HG02840 (cell line): ENCODE measurements at regions not wholly inside any gene's neighbourhood (a gene's known extent, or its start where the extent isn't known, plus 50 kb on each side); places are given as distances from the start of the nearest gene placed in this dataset.
"Not testable (repeated sequence)": the region's sequence is repeated elsewhere in the genome, so short reads cannot be mapped to it uniquely, and the experiment has no call there.

Experiments used
- ATAC-seq: cut with Tn5 transposase; IDR thresholded peaks from one replicate; pipeline ENCODE4 v1.9.1; 2021; ENCODE audit warnings: mild to moderate bottlenecking, moderate library complexity, moderate number of reproducible peaks; ENCODE audit not compliant: unreplicated experiment, low FRiP score

DNA sequence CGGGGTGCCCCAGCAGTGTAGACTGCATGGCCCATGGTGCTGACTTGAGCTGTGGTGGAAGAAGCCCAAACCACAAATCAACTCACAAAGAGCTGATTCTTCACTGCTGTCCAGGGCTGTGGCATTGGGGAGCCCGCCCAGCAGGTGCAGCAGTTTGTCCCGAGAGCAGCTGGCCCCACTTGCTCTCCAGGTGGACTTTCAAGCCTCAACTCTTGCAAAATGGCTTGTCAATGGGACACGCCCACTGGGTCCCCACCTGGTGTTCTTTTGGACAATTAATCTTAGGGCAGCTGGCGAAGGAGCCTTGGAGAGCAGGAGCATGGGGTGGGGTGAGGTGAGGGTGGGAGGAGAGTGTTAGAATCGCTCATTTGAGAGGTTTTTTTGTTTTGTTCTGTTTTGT is 117.9 kb downstream of the MYCN start:
- no peak for ATAC-seq

DNA sequence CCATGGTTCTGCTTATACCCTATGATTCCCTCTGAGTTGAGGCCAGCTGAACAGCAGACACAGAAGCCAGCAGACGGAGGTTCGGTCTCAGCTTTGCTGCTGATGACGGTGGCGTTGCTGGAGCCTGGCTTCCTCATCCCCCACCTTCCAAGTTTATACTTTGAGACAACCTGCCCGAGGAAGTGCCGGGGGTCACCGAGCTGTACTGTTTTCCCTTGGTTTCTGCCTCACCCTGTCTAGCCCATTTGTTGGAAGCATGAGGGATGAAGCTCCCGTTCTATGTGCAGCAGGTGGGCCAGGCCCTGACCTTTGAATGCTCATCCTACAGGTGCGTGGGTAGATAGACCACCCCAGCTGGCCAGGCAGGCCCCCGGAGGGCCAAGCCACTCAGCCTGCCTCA is 117.3 kb downstream of the MYCN start:
- no peak for ATAC-seq

GRCh38 chr2:16055848-16056580 is 115.7 kb downstream of the MYCN start:
- no peak for ATAC-seq

DNA sequence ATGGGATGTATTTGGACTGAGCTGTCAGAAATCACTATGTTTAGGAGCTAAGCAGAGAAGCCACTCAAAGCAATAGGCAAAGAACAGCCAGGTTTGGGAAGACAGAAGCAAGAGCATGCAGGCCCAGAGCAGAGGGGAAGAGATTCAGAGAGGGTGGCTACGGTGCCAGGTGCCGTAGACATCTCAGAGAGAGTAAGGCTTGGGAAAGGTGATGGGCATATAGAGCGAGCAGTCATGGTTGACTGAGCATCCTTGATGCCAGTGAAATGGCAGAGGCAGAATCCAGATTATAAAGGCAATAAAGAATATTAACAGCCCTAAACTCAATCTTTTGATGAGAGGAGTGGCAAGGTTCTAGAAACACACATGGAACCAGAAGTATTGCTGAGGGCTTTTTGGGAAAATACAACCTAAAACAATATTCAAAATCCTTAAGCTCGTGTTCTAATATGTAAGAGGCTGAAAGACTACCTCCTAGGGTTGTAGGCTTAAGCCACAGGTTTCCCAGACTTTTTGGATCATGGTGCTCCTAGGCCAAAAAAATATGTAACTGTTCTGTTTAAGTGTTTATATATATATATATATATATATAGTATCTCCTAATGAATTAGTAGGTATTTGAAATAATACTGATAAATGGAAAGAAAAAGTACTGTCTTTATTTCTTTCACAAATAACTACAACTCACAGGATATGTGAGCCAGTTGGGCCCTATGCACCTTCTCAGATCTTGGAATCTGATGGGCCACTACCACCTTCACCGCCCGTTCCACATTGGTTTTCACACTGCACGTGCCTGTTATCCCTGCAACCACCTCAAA is 113.3 kb downstream of the MYCN start:
- no peak for ATAC-seq

GRCh38 chr2:16052571-16053052 is 112.3 kb downstream of the MYCN start:
- not testable (repeated sequence) for ATAC-seq

- no peak for ATAC-seq
Observed at GRCh38 chr2:16051841-16052564, 111.7 kb downstream of the MYCN start.

DNA sequence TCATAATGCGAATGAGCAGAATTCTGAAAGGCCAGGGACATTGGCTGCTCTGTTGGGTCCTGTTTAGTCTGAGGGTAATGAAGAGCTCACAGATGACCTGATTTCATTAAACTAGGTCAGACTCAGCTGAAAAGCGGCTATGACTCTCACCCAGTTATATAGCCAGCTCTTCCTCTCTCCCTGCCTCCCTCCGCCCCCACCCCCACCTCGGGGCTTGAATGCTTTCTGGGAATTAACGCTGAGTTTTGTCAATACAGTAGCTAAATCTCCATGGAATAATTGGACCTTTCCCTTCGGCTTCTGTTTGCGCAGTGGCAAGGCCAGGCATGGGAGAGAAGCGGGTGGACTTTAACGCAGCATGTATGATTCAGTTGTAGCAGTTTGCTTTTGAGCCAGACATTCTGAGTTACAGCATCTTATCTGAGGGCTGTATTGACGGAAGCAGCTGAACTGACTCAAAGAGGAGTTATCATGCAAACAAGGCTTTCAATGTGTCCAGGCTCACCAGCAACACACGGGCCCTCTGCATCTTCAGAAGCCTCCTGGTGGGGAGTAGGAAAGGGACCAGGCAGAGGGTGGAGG is 110.6 kb downstream of the MYCN start:
- ATAC-seq, result no peak

- ATAC-seq, result no peak
Observed at GRCh38 chr2:16050261-16050907, 110.0 kb downstream of the MYCN start.

GRCh38 chr2:16049406-16049805 is 109.1 kb downstream of the MYCN start:
- no peak for ATAC-seq

DNA sequence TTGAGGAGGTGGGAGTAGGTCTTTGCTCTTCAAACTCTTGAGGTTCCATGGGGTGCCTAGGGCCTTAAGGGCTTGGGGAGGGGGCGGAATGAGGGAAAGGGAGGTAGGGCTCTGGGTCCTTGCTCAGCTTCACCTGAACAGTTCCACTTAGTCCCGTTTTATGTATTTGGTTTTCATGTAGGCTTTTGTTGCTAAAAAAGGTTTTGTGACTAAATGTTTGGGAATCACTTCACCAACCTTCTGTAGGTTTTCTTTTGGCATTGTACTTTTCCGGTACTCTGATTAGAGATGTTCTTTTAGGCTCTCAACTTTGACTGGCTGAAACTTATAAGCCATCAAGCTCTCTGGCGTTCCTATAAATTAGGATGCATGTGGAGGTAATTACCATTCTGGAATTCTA is 108.1 kb downstream of the MYCN start:
- no peak for ATAC-seq

DNA sequence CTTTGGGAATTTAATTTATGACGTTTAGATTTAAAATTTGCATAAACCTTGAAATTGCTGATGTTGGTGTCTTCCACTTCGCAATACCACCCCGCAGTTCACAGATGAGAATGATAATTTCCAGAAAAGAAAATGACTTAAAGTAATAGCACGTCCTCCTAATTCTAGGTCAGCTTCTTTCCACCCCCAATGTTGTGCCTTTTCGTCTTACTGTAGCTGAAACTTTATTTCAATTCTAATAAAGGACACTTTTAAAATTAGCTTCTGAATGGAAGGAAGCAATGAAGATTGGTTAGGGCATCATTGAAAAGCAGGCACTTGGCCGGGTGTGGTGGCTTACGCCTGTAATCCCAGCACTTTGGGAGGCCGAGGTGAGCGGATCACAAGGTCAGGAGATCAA is 107.4 kb downstream of the MYCN start:
- no peak for ATAC-seq

DNA sequence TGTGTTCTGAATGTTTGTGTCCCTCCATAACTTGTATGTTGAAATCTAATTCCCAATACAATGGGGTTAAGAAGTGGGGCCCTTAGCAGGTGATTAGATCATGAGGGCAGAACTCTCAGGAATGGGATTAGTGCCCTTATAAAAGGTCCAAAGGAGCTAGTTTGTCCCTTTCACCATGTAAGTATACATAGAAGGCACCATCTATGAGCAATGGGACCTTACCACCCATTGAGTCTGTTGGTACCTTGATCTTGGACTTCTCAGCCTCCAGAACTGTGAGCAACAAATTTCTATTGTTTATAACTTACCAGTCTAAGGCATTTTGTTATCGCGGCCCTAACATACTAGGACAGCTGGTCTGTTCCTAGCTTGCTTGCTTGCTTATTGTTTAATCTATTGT is 106.3 kb downstream of the MYCN start:
- ATAC-seq, result no peak

DNA sequence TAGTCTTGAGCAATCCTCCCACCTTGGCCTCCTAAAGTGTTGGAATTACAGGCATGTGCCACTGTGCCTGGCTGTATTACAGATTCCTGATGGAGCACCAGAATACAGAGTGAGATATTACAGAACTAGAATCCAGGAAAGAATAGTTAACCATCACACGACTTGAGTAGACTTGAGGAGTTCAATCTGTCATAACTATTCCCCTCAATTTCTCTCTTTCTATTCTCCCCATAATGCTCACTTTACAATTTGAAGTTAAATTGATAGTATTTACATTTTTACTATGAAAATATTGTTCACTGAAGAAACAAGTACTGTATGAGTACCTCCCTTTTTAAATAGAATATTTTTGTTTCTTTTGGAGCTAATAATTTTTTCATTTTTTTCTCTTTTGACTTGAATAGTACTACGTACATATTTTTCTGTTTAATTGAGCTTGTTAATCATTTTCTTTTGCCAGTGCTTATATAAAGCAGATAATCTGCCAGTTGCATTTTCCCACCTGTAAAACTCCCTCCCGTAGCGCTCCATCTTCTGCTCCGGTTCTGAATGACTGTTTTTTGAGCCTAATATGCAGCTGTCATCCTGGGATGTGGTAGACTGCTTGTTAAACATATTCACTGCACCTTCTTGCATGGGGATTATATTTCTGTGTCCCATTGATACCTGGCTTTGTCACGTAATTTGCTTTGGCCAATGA is 105.5 kb downstream of the MYCN start:
- no peak for ATAC-seq

- ATAC-seq, result no peak
Observed at GRCh38 chr2:16044946-16045456, 104.7 kb downstream of the MYCN start.

GRCh38 chr2:16043627-16044026 is 103.3 kb downstream of the MYCN start:
- no peak for ATAC-seq

GRCh38 chr2:16043192-16043591 is 102.8 kb downstream of the MYCN start:
- ATAC-seq, result no peak

- ATAC-seq, result no peak
Observed at GRCh38 chr2:16042201-16042700, 101.9 kb downstream of the MYCN start.

DNA sequence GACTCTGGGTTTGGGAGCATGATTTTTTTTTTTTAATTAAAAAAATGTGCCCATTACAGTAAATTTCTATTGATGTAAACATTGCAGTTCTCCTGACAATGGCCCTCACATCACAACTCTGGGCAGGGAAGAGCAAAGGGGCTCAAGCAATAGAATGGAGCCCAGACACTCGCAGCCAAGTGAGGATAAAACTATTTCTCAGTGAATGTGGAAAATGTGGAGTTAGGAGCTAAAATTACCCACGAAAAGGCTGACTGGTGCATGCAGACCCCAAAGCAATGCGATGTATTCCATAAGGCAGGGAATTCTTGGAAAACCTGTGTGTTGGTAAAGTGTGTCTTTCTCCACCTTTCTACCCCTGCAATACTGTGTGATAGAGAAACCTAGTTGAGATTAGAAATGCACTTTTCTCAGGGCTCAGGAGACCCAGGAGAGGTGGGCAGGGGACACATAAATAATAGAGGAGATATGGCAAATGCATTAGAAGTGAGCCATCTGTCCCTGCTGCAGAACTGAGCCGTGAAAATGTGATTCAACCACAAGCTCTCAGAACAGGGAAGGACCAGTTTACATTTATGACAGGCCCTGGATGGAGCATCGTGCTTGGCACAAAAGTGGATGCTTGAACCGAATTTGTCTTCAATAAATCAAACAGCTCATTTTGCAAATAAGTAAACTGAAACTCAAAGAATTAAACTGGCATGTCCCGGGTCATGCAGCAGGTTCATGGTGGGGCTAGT is 100.1 kb downstream of the MYCN start:
- ATAC-seq, result no peak

DNA sequence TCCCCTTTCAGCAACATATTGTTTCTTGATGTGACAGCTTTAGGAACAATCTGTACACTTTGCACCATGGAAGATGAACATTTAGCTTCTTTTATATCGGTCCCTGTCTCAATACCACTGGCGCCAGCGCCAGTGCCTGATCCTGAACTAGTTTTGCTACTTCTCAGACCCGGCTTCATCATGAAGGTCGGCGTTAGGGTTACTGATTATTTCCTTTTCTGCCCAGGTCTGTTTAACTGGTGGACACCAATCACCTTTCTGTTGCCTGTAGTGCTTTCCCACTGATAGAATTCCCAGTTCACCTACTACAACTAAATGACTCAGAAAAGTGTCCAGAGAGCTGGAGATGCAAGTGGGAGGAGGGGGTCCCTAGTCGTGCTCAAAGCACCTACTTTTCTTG is 99.5 kb downstream of the MYCN start:
- ATAC-seq, result no peak
